ENCODE measurements at regions not wholly inside any gene's neighbourhood (a gene's known extent, or its start where the extent isn't known, plus 50 kb on each side); places are given as distances from the start of the nearest gene placed in this dataset.
"Not testable (repeated sequence)": the region's sequence is repeated elsewhere in the genome, so short reads cannot be mapped to it uniquely, and the experiment has no call there.

DNA sequence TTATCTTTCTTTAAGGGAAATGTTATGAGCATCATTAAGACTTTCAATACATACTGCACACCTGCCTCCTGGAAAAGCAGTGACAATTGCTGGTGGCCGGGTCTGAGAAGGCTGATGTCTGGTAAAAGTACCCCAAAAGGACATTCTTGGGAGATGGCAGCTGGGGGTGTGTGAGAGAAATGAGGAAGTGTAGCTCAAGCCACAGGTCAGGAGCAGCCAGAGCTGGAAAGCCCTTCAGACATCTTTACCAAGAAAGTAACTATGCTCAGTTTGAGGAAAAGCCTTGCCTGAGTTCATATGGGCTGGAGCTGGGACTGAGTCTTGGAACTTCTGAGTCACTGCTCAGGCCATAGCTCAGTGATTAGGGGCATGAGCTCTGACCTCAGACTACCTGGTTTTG is 94.7 kb upstream of the N4BP1 start:
- TF ChIP-seq, protein P1, sequence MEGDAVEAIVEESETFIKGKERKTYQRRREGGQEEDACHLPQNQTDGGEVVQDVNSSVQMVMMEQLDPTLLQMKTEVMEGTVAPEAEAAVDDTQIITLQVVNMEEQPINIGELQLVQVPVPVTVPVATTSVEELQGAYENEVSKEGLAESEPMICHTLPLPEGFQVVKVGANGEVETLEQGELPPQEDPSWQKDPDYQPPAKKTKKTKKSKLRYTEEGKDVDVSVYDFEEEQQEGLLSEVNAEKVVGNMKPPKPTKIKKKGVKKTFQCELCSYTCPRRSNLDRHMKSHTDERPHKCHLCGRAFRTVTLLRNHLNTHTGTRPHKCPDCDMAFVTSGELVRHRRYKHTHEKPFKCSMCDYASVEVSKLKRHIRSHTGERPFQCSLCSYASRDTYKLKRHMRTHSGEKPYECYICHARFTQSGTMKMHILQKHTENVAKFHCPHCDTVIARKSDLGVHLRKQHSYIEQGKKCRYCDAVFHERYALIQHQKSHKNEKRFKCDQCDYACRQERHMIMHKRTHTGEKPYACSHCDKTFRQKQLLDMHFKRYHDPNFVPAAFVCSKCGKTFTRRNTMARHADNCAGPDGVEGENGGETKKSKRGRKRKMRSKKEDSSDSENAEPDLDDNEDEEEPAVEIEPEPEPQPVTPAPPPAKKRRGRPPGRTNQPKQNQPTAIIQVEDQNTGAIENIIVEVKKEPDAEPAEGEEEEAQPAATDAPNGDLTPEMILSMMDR (conservative IDR thresholded peaks at IDR 0.05; ENCODE audit: low read depth, low read length) = no peak
- no peak for DNase-seq (ENCODE audit: low read depth)
- H3K4me3 ChIP-seq (ENCODE audit: low read length) = no peak overlapping the region

DNA sequence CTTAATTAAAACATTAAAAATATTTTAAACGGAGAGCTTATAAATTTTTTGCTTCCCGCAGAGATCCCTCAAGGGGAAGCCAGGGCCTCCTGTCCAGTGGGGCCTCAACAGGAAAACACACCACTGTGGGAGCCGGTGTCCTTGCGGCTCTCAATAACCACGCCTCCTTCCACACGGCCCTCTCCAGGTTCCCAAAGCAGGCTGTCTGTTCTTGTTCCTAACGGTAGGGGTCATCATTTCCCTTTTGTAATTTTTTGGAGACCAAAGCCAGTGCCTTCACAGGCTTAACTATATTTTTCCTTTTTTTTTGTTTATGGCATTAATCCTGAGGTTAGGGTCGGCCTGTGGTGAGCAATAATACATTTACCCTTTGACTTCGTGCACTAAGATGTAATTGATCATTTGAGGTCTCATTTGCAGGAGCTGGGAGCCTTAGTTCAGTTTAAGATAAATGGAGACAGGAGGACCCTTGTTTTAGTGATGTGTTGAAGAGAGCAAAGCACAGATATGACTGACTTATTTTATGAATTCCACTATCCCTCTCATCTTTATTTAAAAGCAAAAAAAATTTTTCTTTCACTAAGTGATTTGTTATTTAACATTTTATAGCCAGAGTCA is 77.5 kb upstream of the N4BP1 start:
- DNase-seq (ENCODE audit: low read depth) = peak; percentile 23
- TF ChIP-seq, protein P1 (conservative IDR thresholded peaks at IDR 0.05; ENCODE audit: low read depth, low read length) = peak; percentile 83

DNA sequence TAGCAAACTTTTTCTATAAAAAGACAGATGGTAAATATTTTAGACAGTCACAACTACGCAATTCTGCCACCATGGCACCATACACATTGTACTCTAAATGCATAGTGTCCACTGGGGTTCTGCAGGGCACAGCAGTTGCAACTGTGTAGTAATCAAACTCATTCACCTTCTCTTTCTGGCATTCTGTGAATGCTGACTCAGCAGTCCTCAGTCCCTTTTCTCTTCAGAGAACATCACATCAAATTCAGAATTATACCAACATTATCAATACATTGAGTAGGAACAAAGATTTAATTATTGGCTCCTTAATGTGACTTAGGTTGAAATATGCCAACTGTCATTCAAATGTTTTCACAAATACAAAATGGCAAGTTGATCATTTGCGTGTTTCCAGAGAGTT is 74.2 kb upstream of the N4BP1 start:
- DNase-seq (ENCODE audit: low read depth) = no peak
- TF ChIP-seq, protein P1 (conservative IDR thresholded peaks at IDR 0.05; ENCODE audit: low read depth, low read length) = no peak
- no peak overlapping the region for H3K4me3 ChIP-seq (ENCODE audit: low read length)

More for the DNA sequence above, 77.5 kb upstream of the N4BP1 start:
- H3K4me3 ChIP-seq (ENCODE audit: low read length) = no peak overlapping the region

DNA sequence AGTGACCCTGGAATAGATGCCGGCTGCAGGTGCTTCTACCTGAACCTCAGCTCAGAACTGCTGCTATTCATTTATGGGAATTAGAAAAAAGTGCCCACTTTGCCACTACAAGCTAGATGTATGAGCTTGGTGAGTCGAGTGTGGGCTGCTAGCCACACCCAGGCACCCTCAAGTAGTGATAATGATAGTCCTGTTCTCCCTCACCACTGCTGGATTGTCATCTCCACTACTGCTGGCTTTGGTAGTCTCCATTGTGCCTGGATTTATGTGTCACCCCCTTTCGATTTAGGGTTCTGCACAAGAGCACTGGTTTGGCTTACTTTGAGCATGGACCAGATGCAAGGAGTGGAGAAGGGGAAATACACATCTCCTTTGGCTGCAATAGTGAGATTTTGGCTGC is 73.0 kb upstream of the N4BP1 start:
- no peak for DNase-seq (ENCODE audit: low read depth)

DNA sequence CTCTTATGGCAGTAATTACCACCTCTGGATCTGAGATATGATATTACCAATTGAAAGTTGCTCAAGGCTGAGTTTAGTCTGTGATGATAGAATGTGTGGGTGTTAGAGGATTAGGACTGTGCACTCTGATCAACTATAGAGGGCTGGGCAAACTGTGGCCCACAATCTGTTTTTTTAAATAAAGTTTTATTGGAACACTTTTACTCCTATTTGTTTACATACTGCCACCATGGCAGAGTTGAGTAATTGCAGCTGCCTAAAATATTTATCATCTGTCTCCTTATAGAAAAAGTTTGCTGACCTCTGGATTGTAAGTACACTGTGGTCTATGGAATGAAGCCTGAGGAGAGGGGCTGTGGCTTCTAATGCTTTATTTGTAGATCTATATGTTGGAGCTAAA is 71.5 kb upstream of the N4BP1 start:
- TF ChIP-seq, protein P1 (conservative IDR thresholded peaks at IDR 0.05; ENCODE audit: low read depth, low read length) = no peak
- no peak for DNase-seq (ENCODE audit: low read depth)
- H3K4me3 ChIP-seq (ENCODE audit: low read length) = no peak overlapping the region

More for the DNA sequence above, 73.0 kb upstream of the N4BP1 start:
- no peak overlapping the region for H3K4me3 ChIP-seq (ENCODE audit: low read length)
- TF ChIP-seq, protein P1 (conservative IDR thresholded peaks at IDR 0.05; ENCODE audit: low read depth, low read length) = no peak

DNA sequence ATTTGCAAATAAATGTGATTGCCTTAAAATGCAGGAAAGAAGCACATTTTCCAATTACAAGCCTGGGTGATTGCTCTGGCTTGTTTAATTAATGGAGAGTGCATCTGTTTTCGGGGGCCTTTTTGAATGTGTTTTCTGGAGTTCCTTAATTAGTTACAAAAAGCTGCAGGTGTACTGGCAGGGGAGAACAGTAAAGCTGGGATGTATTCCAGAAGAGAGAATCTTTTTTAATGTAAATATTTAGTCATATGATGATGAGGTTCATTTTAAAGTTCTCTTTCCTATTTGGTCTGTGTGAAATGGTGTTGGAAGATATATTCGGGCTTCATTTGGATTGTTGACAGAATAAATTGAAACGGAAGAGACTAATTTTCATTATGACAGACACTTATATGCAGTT is 70.9 kb upstream of the N4BP1 start:
- TF ChIP-seq, protein P1 (conservative IDR thresholded peaks at IDR 0.05; ENCODE audit: low read depth, low read length) = no peak
- H3K4me3 ChIP-seq (ENCODE audit: low read length) = no peak overlapping the region
- DNase-seq (ENCODE audit: low read depth) = no peak

DNA sequence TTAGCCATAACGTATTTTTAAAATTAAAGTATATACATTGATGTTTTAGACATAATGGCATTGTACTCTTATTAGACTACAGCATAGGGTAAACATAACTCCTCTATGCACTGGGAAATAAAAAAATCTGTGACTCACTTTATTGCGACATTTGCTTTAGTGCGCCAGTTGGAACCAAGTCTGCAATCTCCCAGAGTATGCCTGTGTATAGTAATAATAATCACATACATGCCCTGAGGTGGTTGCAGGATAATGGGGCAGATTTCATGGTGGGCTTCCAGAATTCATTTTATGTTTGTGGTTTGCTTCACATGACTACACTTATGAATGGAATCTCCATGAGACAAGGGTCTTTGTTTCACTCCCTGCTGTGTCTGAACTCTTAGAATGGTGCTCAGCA is 66.9 kb upstream of the N4BP1 start:
- TF ChIP-seq, protein P1 (conservative IDR thresholded peaks at IDR 0.05; ENCODE audit: low read depth, low read length) = no peak
- no peak overlapping the region for H3K4me3 ChIP-seq (ENCODE audit: low read length)
- no peak for DNase-seq (ENCODE audit: low read depth)

DNA sequence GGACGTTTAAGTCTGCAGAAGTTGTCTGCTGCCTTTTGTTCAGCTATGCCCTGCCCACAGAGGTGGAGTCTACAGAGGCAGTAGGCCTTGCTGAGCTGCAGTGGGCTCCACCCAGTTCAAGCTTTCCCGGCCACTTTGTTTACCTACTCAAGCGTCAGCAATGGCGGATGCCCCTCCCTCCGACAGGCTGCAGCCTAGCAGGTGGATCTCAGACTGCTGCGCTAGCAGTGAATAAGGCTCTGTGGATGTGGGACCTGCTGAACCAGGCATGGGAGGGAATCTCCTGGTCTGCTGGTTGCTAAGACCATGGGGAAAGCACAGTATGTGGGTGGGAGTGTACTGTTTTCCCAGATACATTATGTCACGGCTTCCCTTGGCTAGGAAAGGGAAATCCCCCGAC is 58.2 kb upstream of the N4BP1 start:
- not testable (repeated sequence) for H3K4me3 ChIP-seq (ENCODE audit: low read length); DNase-seq (ENCODE audit: low read depth)

Data from retinal pigment epithelial cell (primary cell).